SJCRH30 (cell line): ENCODE measurements at regions not wholly inside any gene's neighbourhood (a gene's known extent, or its start where the extent isn't known, plus 50 kb on each side); places are given as distances from the start of the nearest gene placed in this dataset.

Experiments
- DNase-seq, 2 experiments: peaks; one replicate each; pipeline ENCODE4 v3.0.0-alpha.2; 2015 to 2020
- H3K27ac ChIP-seq: fragments of 250-450 bp; sonication (Bioruptor Pico); 2 replicates; pipeline ENCODE4 v1.5.1; 2020; ENCODE audit warnings: mild to moderate bottlenecking, moderate library complexity
- H3K27me3 ChIP-seq: fragments of 250-450 bp; sonication (Bioruptor Pico); 2 replicates; pipeline ENCODE4 v1.5.1; 2020; ENCODE audit warnings: mild to moderate bottlenecking, moderate library complexity
- H3K36me3 ChIP-seq: fragments of 250-450 bp; sonication (Bioruptor Pico); 2 replicates; pipeline ENCODE4 v1.5.1; 2020; ENCODE audit warnings: mild to moderate bottlenecking, moderate library complexity
- H3K4me1 ChIP-seq: fragments of 250-450 bp; sonication (Bioruptor Pico); 2 replicates; pipeline ENCODE4 v1.5.1; 2020; ENCODE audit warnings: mild to moderate bottlenecking, moderate library complexity
- H3K4me3 ChIP-seq: fragments of 250-450 bp; sonication (Bioruptor Pico); 2 replicates; pipeline ENCODE4 v1.5.1; 2020; ENCODE audit warnings: mild to moderate bottlenecking, moderate library complexity
- H3K9me3 ChIP-seq: fragments of 250-450 bp; sonication (Bioruptor Pico); replicated peaks from 2 replicates; pipeline ENCODE4 v1.5.1; 2020; ENCODE audit warnings: mild to moderate bottlenecking, moderate library complexity

DNA sequence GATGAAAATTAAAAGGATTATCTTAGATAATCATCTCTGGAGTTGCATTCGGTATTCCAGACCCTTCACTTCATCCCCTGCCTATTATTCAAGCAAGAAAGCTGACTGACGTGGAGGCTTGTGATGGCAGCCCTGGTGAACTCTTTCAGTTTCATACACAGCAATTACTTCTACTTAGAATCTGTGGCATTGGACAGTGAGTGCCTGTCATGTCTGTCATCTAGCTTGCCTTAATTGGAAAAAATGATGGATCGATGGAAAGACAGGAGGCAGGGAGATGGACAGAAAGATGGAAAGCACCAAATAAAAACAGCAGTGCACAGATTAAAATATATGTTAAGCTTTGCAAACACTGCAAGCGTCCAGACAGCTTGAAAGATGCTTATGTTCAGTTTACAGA, 1371.0 kb upstream of the CDH6 start:
- Histone ChIP-seq H3K4me3 (no peak overlapping the region), H3K27me3 (no peaks in the 10 kb centered on the region), H3K27ac (no peak overlapping the region), H3K9me3 (no peaks in the 10 kb centered on the region), H3K4me1 (no peaks in the 10 kb centered on the region), H3K36me3 (no peaks in the 10 kb centered on the region)
- no peak for DNase-seq

DNA sequence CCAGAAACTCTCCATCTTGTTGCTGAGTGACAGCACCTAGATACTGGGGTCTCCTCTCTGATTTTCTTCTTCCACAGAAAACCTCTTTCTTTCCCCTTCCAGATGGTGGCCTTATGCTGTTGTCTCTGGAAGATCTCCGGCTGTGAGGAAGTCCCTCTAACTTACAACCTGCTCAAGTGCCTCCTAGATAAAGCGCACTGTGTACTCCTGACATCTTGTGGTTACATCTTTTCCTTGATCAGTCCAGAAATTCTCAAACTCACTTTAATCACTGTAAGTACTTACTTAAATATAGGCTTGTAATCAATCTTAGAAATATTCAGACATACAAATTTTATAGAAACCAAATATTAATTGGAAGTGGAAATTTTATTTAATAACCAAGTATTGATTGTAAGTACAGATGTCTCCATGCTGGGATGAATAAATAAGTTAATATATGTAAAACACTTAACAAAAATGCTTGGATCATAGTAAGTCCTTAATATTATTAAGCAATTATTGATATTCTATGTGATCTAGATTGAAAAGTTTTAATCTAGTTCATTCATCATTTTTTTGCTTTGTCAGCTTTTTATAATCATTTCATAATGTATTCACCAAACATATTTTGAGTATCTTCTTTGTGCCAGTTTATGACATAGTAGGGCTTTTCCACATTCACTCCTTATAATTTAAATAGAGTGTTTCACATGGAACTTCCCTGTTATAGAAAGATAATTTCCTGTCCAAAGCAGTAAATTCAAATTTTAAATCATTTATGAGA, 1381.4 kb upstream of the CDH6 start:
- no peak overlapping the region for H3K27ac ChIP-seq
- H3K27me3 ChIP-seq, result no peaks in the 10 kb centered on the region
- H3K4me3 ChIP-seq, result no peak overlapping the region
- H3K4me1 ChIP-seq, result no peaks in the 10 kb centered on the region
- H3K36me3 ChIP-seq, result no peaks in the 10 kb centered on the region
- peak in 1 of 2 experiments; percentile 0 for DNase-seq
- no peaks in the 10 kb centered on the region for H3K9me3 ChIP-seq

DNA sequence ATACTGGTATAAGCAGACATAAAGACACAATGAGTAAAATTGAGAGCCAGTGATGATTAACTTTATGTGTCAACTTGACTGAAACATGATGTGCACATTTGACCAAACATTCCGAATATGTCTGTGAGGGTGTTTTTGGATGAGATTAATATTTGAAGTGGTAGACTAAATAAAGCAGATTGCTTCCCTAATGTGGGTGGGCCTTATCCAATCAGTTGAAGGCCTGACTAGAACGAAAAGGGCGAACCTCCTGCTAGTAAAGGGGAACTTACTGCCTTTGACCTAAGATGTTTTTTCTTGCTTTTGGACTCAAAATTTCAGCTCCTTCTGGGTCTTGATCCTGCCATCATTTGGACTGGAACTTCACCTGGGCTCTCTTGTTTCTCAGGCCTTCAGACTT, 1387.7 kb upstream of the CDH6 start:
- no peak overlapping the region for H3K4me3 ChIP-seq
- DNase-seq, result no peak
- H3K27ac ChIP-seq, result no peak overlapping the region
- no peaks in the 10 kb centered on the region for H3K27me3 ChIP-seq
- no peaks in the 10 kb centered on the region for H3K36me3 ChIP-seq
- no peaks in the 10 kb centered on the region for H3K9me3 ChIP-seq
- no peaks in the 10 kb centered on the region for H3K4me1 ChIP-seq

DNA sequence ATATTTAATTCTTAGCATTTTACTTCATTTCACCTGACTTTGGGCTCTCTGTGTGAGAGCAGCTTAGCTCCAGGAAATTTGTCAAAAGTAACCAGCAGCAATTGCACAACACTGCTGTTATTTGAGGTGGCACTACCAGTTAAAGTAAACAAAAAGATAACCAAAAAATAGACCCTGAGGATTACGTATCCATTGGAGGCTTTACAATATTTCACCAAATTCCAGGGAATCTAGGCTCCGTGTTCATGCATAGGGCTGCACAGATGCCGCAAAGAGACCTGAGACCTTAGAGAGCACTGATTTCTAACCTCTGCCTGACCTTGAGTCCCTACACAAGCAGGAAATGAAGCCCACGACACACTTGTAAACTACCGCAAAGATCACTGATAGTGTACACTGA, 1392.7 kb upstream of the CDH6 start:
- no peaks in the 10 kb centered on the region for H3K27me3 ChIP-seq
- no peak for DNase-seq
- no peak overlapping the region for H3K27ac ChIP-seq
- H3K9me3 ChIP-seq, result no peaks in the 10 kb centered on the region
- no peaks in the 10 kb centered on the region for H3K4me1 ChIP-seq
- no peak overlapping the region for H3K4me3 ChIP-seq
- H3K36me3 ChIP-seq, result no peaks in the 10 kb centered on the region

DNA sequence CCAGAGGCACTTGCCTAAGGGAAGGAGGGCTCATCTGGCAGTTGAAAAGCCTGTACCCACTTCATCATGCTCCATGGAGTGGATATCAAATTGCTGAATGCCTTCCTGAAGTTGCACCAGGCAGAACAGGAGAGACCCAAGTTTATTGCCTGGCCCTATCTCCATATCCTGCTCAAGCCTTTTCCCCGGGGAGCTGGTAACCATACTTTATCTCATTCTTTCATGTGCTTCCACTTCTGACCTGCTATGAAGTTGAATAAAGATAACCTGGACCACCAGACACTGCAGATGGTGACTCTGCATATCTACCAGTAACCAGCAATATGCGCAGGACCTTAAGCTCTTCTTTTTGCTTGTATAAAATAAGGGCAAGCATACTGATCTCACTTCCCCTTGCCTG, 1397.5 kb upstream of the CDH6 start:
- no peaks in the 10 kb centered on the region for H3K4me1 ChIP-seq
- no peaks in the 10 kb centered on the region for H3K36me3 ChIP-seq
- DNase-seq, result peak in 1 of 2 experiments; percentile 1
- no peaks in the 10 kb centered on the region for H3K27me3 ChIP-seq
- H3K4me3 ChIP-seq, result no peak overlapping the region
- no peak overlapping the region for H3K27ac ChIP-seq
- H3K9me3 ChIP-seq, result no peaks in the 10 kb centered on the region

DNA sequence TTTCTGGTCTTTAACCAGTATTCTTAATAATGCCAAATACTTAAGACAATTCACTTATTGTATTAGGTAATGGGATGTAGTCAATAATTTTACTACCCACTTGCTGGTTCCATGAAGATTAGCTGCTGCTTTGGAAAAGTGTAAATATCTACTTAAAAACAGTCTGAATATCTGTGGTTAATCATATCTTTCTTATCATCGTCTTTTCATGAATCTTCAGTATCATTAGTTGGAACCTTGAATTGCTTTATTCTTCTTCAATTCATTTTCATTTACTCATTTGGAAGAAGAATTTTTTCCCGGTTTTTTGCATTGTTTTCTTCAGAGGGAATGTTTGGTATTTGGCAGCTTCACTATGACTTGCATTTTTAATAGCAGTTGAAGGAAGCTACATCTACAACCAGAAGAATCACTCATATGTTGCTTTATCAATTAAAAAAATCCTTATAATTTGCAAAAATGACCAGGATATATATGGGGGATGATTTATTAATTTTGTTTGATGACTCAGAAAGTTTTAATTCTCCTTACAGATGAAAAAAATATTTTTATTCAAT, 1398.3 kb upstream of the CDH6 start:
- DNase-seq, result no peak
- Histone ChIP-seq H3K4me3 (no peak overlapping the region), H3K27ac (no peak overlapping the region), H3K27me3 (no peaks in the 10 kb centered on the region), H3K9me3 (no peaks in the 10 kb centered on the region), H3K36me3 (no peaks in the 10 kb centered on the region), H3K4me1 (no peaks in the 10 kb centered on the region)

DNA sequence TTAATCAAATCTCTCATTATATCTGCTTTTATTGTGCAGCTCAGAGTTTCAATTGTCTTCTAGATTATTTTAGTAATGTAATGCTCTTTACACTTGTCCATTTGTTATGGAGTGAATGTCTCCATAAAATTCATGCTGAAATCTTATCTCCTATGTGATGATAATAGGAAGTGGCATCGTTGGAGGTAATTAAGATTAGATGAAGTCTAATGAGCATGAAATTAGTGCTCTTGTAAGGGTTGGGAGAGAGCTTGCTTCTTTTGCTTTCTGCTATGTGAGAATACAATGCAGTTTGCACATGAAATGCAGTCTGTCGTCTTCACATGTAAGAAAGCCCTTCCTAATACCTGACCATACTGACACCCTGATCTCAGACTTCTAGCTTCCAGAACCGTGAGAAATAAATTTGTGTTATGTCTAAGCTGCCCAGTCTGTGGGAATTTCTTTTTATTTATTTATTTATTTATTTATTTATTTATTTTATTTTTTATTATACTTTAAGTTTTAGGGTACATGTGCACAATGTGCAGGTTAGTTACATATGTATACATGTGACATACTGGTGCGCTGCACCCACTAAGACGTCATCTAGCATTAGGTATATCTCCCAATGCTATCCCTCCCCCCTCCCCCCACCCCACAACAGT, 1399.2 kb upstream of the CDH6 start:
- H3K9me3 ChIP-seq, result no peaks in the 10 kb centered on the region
- H3K4me1 ChIP-seq, result no peaks in the 10 kb centered on the region
- no peak overlapping the region for H3K4me3 ChIP-seq
- no peak overlapping the region for H3K27ac ChIP-seq
- H3K36me3 ChIP-seq, result no peaks in the 10 kb centered on the region
- no peak for DNase-seq
- H3K27me3 ChIP-seq, result no peaks in the 10 kb centered on the region

DNA sequence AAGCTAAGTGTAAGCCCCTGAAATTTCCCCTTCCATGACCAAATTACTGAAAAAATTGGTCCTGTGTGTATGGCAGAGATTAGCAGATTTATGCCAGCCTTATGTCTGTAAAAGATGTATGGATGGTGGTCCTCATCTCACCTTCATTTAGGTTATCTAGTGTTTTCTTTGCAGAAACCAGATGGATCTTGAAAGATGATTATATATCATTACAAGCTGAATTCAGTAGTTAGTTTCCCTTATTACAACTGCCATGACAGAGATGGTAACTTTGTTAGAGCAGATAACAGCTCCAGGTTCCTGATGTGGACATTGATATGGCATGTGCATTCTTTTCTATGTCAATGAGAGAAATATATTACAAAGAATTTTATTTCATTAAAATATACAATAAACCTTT, 1403.2 kb upstream of the CDH6 start:
- H3K4me3 ChIP-seq, result no peak overlapping the region
- H3K27me3 ChIP-seq, result no peaks in the 10 kb centered on the region
- H3K27ac ChIP-seq, result no peak overlapping the region
- H3K9me3 ChIP-seq, result no peaks in the 10 kb centered on the region
- no peak for DNase-seq
- no peaks in the 10 kb centered on the region for H3K4me1 ChIP-seq
- H3K36me3 ChIP-seq, result no peaks in the 10 kb centered on the region

DNA sequence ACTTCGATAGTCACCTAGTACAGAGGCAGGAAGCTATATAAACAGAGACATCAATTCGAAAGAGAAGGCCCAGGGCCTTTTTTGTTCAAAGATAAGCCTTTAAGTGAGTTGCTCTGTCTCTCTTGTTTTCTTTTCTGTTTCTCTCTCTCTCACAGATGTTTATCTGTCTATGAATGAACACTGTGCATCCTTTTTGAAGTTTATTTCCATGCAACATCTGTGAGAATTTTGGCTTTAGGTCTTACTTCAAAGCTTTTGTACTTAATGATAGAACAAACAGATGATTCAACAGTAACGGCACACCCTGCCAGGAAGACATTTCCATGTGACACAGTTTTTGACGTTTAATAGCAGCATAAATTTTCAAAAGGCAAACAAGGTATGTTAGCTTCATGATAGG, 1413.1 kb upstream of the CDH6 start:
- no peaks in the 10 kb centered on the region for H3K4me1 ChIP-seq
- DNase-seq, result no peak
- no peak overlapping the region for H3K4me3 ChIP-seq

DNA sequence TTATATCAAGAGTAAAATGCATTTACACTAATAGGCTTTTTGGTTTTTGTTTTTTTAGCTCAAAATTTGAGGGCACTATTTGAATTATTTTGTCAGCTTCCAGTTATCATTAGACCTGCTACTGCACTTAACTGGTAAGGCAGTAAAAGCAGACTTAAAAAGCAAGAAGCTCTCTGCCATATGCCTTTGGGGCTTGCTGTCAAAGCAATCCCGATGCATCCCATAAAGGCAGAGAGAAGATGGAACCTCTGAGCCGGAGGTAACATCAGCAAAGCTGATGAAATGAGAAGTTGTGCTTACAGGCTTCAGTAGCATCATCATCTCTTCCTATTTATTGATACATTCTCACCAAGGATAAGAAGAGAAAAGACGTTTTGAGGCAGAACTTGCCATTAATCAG, 1414.3 kb upstream of the CDH6 start:
- H3K27me3 ChIP-seq, result no peaks in the 10 kb centered on the region
- no peaks in the 10 kb centered on the region for H3K9me3 ChIP-seq
- no peak overlapping the region for H3K4me3 ChIP-seq
- DNase-seq, result no peak
- no peaks in the 10 kb centered on the region for H3K36me3 ChIP-seq
- no peak overlapping the region for H3K27ac ChIP-seq
- no peaks in the 10 kb centered on the region for H3K4me1 ChIP-seq

More for the DNA sequence above, 1413.1 kb upstream of the CDH6 start:
- H3K9me3 ChIP-seq, result no peaks in the 10 kb centered on the region
- H3K27me3 ChIP-seq, result no peaks in the 10 kb centered on the region
- H3K36me3 ChIP-seq, result no peaks in the 10 kb centered on the region
- no peak overlapping the region for H3K27ac ChIP-seq

DNA sequence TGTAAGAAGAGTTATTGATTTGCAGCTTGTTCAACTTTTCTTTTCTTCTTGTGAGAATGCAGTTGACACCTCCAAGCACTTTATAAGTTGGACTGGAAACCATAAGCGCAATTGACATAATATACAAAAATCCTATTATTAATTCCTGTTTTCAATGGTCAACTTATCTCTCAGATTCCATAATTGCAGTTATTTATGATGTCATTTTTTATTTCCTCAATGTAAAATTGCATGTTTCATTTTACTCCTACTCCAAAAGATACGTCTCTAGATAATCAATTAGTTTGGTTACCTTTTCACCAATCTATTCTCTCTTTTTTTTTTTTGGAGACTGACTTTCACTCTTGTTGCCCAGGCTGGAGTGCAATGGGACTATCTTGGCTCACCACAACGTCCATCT, 1416.1 kb upstream of the CDH6 start:
- DNase-seq, result no peak
- H3K4me3 ChIP-seq, result no peak overlapping the region
- H3K36me3 ChIP-seq, result no peaks in the 10 kb centered on the region

DNA sequence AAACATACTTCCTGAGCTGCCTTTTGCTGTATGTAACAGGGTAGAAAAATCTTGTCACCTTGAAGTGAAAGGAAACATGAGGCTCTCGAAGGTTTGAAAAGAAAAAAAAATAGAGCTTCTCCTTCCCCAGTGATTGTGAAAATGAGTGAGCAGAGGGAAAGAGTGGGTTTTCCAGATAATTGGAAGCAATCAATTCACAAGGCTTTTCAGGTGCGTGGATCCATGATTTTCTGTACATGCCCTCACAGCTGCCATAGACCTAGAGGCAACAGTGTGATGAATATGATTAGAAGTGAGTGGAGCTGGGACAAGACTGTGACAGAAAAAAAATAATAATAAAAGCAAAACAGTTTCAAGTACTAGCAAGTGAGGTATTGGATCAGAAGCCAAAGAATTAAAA, 1422.5 kb upstream of the CDH6 start:
- no peaks in the 10 kb centered on the region for H3K9me3 ChIP-seq
- DNase-seq, result no peak
- H3K36me3 ChIP-seq, result no peaks in the 10 kb centered on the region
- no peaks in the 10 kb centered on the region for H3K27me3 ChIP-seq
- no peaks in the 10 kb centered on the region for H3K4me1 ChIP-seq
- no peak overlapping the region for H3K27ac ChIP-seq
- H3K4me3 ChIP-seq, result no peak overlapping the region

More for the DNA sequence above, 1416.1 kb upstream of the CDH6 start:
- Histone ChIP-seq H3K9me3 (no peaks in the 10 kb centered on the region), H3K27ac (no peak overlapping the region), H3K27me3 (no peaks in the 10 kb centered on the region), H3K4me1 (no peaks in the 10 kb centered on the region)

DNA sequence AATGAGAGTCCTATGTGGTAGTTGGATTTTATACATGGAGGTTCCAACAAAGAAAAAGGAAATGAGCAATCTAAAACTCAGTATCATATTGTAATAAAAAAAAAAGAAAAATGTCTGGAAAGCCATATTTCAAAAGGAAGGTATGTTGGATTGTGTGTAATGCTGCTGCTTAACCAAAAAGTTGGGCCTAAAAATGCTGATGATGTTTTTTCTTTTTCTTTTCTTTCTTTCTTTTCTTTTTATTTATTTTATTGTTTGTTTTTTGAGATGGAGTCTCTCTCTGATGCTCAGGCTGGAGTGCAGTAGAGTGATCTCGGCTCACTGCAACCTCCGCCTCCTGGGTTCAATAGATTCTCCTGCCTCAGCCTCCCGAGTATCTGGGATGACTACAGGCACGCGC, 1424.0 kb upstream of the CDH6 start:
- Histone ChIP-seq H3K4me1 (no peaks in the 10 kb centered on the region), H3K27ac (no peak overlapping the region), H3K9me3 (no peaks in the 10 kb centered on the region), H3K4me3 (no peak overlapping the region), H3K27me3 (no peaks in the 10 kb centered on the region), H3K36me3 (no peaks in the 10 kb centered on the region)
- DNase-seq, result no peak

DNA sequence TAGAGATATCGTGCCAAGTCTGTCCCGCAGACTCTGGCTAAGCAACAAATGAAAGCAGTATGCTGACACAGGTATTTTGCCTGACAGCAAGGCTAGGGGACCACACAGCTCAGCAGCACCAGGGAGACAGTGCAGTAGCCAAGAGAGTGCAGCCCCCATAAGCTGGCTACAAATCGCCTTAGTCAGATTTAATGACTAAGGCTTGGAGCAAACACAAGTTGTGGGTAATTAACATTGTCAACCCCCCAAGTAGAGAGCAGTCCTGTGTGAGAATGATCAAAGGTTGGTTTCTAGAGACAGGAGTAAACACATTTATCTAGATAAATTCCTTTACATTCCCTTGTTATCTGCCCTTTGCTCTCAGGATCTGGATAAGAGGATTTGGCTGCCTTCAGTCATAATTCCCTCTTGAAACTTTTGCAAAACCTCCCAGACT, 1434.5 kb upstream of the CDH6 start:
- H3K4me1 ChIP-seq, result no peaks in the 10 kb centered on the region
- no peak overlapping the region for H3K4me3 ChIP-seq
- no peaks in the 10 kb centered on the region for H3K27me3 ChIP-seq
- no peak for DNase-seq
- H3K36me3 ChIP-seq, result no peaks in the 10 kb centered on the region
- H3K27ac ChIP-seq, result no peak overlapping the region
- no peaks in the 10 kb centered on the region for H3K9me3 ChIP-seq

DNA sequence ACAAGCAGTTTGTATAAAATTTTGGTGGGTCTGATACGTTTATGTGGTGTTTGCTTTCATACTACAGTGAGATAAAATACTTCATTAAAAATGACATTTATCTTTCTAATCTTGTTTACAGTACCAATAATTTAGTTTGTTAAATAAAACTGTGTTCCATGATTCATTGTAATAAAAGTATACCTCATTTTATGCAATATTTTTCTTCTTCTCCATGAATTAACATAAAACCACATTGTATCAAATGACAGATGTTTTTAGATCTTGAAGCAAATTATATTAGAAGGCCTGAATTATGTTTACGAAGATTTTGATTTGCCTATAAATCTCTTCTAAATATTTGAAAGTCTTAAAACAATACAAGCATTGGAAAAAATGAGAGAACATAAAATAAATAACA, 1443.0 kb upstream of the CDH6 start:
- no peak for DNase-seq
- no peak overlapping the region for H3K27ac ChIP-seq

DNA sequence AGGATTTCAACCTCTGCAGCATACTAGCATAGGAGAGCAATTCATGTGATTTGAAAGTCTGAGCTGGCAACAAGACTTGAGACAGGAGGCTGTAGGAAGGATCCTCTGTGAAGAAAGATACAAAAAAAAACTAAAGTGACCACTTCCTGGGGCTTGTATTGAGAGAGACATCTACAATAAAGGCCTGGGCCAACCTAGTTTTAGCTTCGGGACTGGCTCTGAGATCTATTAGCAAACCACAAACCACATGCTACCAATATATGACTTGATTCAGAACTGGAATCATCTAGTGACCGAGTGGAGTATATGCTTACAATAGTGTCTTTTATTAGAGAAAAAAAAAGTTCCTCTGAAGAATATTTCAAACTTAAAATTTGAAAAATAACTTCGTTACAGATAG, 1448.9 kb upstream of the CDH6 start:
- no peaks in the 10 kb centered on the region for H3K36me3 ChIP-seq
- no peaks in the 10 kb centered on the region for H3K27me3 ChIP-seq
- no peak overlapping the region for H3K27ac ChIP-seq
- H3K9me3 ChIP-seq, result no peaks in the 10 kb centered on the region
- H3K4me3 ChIP-seq, result no peak overlapping the region
- no peaks in the 10 kb centered on the region for H3K4me1 ChIP-seq
- no peak for DNase-seq

More for the DNA sequence above, 1443.0 kb upstream of the CDH6 start:
- Histone ChIP-seq H3K4me3 (no peak overlapping the region), H3K4me1 (no peaks in the 10 kb centered on the region), H3K27me3 (no peaks in the 10 kb centered on the region), H3K36me3 (no peaks in the 10 kb centered on the region), H3K9me3 (no peaks in the 10 kb centered on the region)
